ENCODE measurements at regions not wholly inside any gene's neighbourhood (a gene's known extent, or its start where the extent isn't known, plus 50 kb on each side); places are given as distances from the start of the nearest gene placed in this dataset.
"Not testable (repeated sequence)": the region's sequence is repeated elsewhere in the genome, so short reads cannot be mapped to it uniquely, and the experiment has no call there.

- DNase-seq (ENCODE audit: low spot score), result peak; percentile 30
Measured at GRCh38 chr7:80018941-80019808, 115.5 kb upstream of the GNAI1 start.

DNA sequence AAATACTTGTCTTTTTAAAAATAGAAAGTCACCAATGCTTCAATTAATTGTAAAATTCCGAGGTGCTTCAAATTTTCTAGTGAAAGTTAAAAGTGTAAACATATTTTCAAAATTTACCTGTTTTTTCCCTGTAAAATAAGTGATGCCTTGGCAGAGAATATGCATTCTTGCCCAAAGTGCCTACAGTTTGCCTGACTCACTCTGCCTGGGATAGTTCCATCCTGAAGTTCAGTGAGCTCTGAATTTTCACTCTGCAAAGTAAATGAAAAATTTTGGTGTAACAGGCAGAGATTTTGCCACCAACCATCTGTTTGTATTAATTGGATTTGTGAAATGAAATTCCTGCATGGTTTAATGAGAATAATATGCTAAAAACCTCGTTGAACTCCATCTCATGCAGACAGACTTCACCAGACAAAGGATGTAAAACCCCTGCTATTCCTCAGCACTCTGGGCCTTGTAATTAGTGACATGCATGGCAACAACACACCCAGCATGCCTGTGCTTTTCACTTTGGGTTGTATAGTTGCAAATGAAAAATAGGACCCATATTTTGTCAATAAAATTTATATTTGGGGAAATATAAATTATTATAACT, 117.4 kb upstream of the GNAI1 start:
- no peak for DNase-seq (ENCODE audit: low spot score)

DNA sequence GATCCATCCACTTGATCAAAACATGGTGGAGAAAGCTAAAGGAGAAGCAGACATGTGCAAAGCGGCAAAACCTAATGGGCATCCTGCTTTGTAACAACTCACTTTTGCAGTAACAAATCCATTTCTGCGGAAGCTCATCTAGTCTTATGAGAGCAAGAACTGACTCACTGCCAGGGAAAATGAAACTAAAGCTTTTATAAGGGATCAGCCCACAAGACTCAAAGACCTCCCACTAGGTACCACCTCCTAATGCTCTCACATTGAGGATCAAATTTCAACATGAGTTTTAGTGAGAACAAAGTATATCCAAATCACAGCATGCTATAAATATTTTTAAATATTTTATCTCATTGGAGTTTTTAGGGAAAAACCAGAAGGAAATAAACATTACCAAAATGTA, 120.1 kb upstream of the GNAI1 start:
- no peak for DNase-seq (ENCODE audit: low spot score)

DNA sequence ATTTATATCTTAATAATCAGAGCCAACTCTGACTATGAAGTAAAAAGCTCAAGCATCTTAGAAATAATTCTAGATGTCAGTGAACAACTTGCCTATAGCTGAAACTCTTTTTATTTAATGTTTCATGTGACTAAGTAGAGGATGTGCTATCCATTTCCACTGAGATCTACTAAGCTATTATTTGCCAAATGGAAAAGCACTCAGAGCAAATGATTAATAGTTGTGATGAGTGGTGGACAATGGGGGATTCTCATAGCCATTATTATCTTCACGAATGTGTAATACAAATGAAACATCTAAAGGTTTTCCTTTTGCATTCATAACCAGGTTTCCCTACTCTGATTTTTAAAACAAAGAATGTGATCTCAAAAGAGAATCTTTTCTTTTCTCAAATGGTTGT, 126.6 kb upstream of the GNAI1 start:
- no peak for DNase-seq (ENCODE audit: low spot score)

DNA sequence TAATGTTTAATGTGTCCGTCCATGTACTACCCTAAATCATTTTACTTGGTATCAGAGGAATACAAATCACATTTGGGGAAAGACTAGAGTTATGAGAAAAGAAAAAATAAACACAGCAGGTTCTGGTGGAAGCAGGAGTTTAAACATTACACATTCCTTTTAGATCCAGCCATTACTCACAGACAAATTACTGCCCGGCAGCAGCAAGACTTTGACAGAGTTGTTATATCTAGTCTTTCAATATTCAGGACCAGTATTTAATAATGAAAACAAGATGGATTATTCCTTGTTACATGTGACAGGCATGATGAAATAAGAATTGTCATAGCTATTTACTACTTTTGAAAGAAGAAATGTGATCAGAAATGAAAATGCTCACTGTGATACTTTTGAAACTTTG, 131.8 kb upstream of the GNAI1 start:
- no peak for DNase-seq (ENCODE audit: low spot score)

DNA sequence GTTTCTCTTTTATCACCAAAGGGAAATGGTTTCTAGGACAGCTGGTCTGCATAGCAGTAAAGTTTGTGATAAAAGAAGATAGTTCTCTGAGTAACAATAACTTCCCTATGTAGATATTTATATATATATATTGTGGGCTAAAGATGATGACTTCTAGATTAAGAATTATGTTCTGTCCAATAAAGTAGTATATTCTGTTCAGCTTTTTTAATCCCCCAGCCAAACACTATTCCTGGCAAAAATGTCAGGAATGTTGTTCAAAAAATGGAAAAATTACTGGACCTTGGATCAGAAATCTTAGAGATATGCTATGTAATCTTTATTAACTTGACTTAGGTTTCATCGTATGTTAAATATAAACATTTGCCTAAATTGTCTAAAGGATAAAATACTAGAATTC, 136.3 kb upstream of the GNAI1 start:
- no peak for DNase-seq (ENCODE audit: low spot score)

GRCh38 chr7:79997345-79997744, 137.3 kb upstream of the GNAI1 start:
- DNase-seq (ENCODE audit: low spot score), result no peak

GRCh38 chr7:79995741-79996140, 138.9 kb upstream of the GNAI1 start:
- DNase-seq (ENCODE audit: low spot score), result not testable (repeated sequence)

DNA sequence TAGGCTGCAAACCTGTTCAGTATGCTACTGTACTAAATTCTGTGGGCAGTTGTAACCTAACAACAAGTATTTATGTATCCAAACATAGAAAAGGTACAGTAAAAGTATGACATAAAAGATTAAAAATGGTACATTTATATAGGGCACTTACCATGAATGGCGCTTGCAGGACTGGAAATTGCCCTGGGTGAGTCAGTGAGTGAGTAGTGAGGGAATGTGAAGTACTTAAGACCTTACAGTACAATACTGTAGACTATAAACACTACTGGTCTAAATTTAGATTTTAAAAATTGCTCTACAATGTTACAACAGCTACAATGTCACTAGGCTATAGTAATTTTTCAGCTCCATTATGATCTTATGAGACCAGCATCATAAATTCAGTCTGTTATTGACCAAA, 146.0 kb upstream of the GNAI1 start:
- no peak for DNase-seq (ENCODE audit: low spot score)

DNA sequence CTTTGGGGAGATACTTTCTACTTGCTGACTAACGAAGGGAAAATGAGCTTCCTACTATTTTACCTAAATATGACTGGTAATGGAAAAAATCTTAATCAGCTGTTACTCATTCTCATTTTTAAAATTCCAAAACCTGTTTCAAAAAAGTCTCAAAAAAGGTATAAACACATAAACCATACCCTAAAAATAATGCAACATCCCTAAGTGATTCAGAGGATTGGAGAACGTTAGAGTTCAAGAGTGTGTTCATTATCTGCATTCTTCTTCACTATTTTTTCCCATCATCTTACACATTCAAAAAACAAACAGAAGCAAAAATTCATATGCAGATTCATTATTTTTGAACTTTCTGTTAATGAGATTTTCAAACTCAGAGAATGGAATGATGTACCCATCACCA, 150.4 kb upstream of the GNAI1 start:
- no peak for DNase-seq (ENCODE audit: low spot score)

DNA sequence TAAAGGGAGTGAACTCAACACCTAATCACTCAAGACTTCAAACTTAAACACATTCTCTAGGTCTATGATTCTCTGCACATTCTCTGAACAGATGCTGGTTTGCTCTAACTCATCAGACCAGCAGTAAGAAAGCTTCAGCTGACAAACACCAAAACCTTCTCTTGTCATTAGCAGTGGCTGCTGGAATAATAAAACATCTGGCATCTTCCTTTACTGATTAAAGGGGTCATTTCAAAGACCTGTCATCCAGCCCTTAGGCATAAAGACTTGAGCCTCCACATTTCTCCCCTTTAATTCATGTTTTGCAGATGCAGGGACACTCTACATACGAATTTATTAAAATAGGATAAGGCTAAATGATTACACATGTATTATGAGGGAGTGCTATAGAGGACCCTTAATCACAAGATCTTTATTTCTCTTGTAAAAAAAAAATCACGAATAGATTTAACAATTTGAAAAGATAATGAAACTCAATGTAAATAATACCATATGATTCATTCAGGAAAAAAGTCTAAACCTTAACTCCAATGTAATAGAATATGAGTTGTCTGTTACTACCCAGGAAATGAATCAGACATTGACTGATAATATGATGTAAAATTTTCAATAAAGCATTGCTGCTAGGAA, 152.4 kb upstream of the GNAI1 start:
- DNase-seq (ENCODE audit: low spot score), result no peak

DNA sequence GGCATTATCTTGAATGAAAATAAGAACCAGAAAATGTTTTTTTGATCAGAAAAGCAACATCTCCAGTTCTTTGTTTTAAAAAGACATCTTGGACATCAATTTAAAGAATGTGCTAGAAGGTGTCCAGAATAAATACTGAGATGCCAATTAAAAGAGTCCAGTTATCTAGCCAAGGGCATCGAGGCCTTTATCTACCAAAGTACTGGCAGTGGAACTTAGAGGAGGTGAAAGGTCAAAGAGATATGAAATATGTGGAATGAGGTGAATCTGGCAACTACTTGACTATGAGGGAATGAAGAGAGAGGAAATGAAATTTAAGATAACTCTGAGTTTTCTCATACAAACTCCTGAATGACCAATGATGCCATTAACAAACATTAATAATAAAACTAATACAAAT, 154.3 kb upstream of the GNAI1 start:
- no peak for DNase-seq (ENCODE audit: low spot score)

DNA sequence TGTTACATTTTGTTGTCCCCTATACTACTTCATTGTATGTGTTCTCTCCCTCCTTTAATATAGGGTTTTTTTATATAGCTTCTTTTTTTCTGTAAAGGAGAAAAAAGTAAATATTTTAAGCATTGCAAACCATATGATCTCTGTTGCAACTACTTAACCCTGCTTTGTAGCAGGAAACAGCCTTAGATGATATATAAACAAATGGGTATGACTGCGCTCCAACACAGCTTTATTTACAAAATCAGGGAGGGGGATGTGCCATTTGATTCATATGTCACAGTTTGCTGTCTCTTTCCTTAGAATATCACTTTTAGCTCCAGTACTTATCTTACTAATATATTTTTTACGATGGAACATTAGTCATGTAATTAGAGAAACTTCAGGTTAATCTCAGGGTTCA, 155.2 kb upstream of the GNAI1 start:
- no peak for DNase-seq (ENCODE audit: low spot score)

DNA sequence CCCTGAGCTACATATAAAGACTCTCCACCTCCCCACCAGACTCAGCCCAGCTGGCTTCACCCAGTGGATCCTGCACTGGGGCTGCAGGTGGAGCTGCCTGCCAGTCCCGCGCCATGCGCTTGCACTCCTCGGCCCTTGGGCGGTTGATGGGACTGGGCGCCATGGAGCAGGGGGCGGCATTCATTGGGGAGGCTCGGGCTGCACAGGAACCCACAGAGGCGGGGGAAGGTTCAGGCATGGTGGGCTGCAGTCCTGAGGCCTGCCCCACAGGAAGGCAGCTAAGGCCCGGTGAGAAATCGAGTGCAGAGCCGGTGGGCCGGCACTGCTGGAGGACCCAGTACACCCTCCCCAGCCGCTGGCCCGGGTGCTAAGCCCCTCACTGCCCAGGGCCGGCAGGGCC, 157.2 kb upstream of the GNAI1 start:
- DNase-seq (ENCODE audit: low spot score), result no peak

- not testable (repeated sequence) for DNase-seq (ENCODE audit: low spot score)
Measured at GRCh38 chr7:79976711-79977020, 158.0 kb upstream of the GNAI1 start.

DNA sequence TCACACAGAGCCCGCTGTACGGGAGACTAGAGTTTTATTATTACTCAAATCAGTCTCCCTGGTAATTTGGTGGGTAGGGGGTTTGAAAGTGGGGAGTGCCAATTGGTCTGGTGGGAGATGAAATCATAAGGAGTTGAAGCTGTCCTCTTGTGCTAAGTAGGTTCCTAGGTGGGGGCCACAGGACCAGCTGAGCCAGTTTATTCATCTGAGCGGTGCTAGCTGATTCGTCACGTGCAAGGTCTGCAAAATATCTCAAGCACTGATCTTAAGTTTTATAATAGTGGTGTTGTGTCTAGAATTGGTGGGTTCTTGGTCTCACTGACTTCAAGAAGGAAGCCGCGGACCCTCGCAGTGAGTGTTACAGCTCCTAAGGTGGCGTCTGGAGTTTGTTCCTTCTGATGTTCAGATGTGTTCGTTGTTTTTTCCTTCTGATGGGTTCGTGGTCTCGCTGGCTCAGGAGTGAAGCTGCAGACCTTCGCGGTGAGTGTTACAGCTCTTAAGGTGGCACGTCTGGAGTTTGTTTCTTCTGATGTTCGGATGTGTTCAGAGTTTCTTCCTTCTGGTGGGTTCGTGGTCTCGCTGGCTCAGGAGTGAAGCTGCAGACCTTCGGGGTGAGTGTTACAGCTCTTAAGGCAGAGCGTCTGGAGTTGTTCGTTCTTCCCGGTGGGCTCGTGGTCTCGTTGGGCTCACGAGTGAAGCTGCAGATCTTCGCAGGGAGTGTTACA, 158.5 kb upstream of the GNAI1 start:
- not testable (repeated sequence) for DNase-seq (ENCODE audit: low spot score)

- DNase-seq (ENCODE audit: low spot score), result no peak
Measured at GRCh38 chr7:79973455-79973854, 161.2 kb upstream of the GNAI1 start.

DNA sequence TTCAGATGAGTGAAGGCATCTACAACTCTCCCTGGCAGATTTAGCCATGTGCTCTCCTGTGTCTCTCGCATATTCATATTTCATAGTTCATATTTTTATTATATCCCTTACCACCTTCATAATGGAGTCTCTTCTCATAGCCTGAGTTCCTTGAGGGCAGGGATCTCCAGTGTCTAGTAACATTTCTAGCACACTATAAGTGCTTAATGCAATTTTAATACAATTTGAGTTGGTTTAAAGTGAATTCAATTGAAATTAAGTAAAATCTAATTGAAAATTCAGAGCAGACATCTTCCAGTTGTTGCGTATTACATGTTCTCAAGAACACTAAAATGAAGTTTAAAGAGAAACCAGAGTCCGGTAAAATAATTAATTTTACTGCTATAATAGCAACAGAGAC, 163.6 kb upstream of the GNAI1 start:
- no peak for DNase-seq (ENCODE audit: low spot score)

DNA sequence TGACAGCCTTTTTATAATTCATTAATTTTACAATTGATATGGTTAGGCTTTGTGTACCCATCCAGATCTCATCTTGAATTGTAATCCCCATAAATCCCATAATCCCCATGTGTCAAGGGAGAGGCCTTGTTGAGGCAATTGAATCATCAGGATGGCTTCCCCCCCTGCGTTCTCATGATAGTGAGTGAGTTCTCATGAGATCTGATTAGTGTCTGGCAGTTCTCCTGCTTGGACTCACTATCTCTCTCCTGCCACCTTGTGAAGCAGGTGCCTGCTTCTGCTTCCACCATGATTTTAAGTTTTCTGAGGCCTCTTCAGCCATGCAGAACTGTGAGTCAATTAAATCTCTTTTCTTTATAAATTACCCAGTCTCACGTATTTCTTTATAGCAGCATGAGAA, 165.7 kb upstream of the GNAI1 start:
- DNase-seq (ENCODE audit: low spot score), result no peak

GRCh38 chr7:79968077-79968648, 166.5 kb upstream of the GNAI1 start:
- DNase-seq (ENCODE audit: low spot score), result no peak

GRCh38 chr7:79965946-79966345, 168.7 kb upstream of the GNAI1 start:
- no peak for DNase-seq (ENCODE audit: low spot score)

- no peak for DNase-seq (ENCODE audit: low spot score)
Measured at GRCh38 chr7:79964463-79964862, 170.2 kb upstream of the GNAI1 start.

All from mucosa of gallbladder (tissue), 1 donor.